Trophoblast cell (in vitro differentiated cells and primary cell): ENCODE measurements at regions not wholly inside any gene's neighbourhood (a gene's known extent, or its start where the extent isn't known, plus 50 kb on each side); places are given as distances from the start of the nearest gene placed in this dataset.
"Not testable (repeated sequence)": the region's sequence is repeated elsewhere in the genome, so short reads cannot be mapped to it uniquely, and the experiment has no call there.

Source experiments
- DNase-seq, 2 donors: peaks; one replicate each; pipeline ENCODE4 v3.0.0-alpha.2; 2016
- H2AFZ ChIP-seq: 2 replicates; pipeline ENCODE4 v1.6.1; 2013; ENCODE audit warnings: low read length, moderate library complexity, mild to moderate bottlenecking; ENCODE audit not compliant: insufficient read depth, poor library complexity
- H2AK5ac ChIP-seq: 2 replicates; pipeline ENCODE4 v1.6.1; 2013; ENCODE audit warnings: mild to moderate bottlenecking, low read length
- H2BK120ac ChIP-seq: 2 replicates; pipeline ENCODE4 v1.6.1; 2013; ENCODE audit warnings: low read length, mild to moderate bottlenecking, moderate library complexity; ENCODE audit not compliant: insufficient read depth, poor library complexity
- H2BK12ac ChIP-seq: 2 replicates; pipeline ENCODE4 v1.6.1; 2013; ENCODE audit warnings: mild to moderate bottlenecking, low read length, moderate library complexity
- H2BK5ac ChIP-seq: 2 replicates; pipeline ENCODE4 v1.6.1; 2013; ENCODE audit warnings: low read length, low read depth, moderate library complexity, mild to moderate bottlenecking; ENCODE audit not compliant: poor library complexity
- H3K14ac ChIP-seq: 2 replicates; pipeline ENCODE4 v1.6.1; 2013; ENCODE audit warnings: mild to moderate bottlenecking, low read length
- H3K18ac ChIP-seq: 2 replicates; pipeline ENCODE4 v1.6.1; 2013; ENCODE audit warnings: mild to moderate bottlenecking, low read length
- H3K23ac ChIP-seq: 2 replicates; pipeline ENCODE4 v1.6.1; 2013; ENCODE audit warnings: low read length
- H3K27ac ChIP-seq: 2 replicates; pipeline ENCODE4 v1.5.1; 2013; ENCODE audit warnings: low read depth, mild to moderate bottlenecking, inconsistent platforms, low read length, moderate library complexity
- H3K27me3 ChIP-seq: 2 replicates; pipeline ENCODE4 v1.6.1; 2013; ENCODE audit warnings: inconsistent platforms, mild to moderate bottlenecking, low read length, moderate library complexity; ENCODE audit not compliant: insufficient read depth
- H3K36me3 ChIP-seq, 2 experiments: 1 replicate in 1 of 2; 2 replicates in 1 of 2; pipeline ENCODE4 v1.6.1; 2013; ENCODE audit warnings: low read length in 2 of 2, mild to moderate bottlenecking in 2 of 2, moderate library complexity in 1 of 2; ENCODE audit not compliant: insufficient read depth in 2 of 2, control insufficient read depth in 1 of 2
- H3K4ac ChIP-seq: 2 replicates; pipeline ENCODE4 v1.6.1; 2013; ENCODE audit warnings: low read depth, mild to moderate bottlenecking, low read length, moderate library complexity
- H3K4me1 ChIP-seq, 2 experiments: 1 replicate in 1 of 2; 2 replicates in 1 of 2; pipeline ENCODE4 v1.6.1; 2013; ENCODE audit warnings: low read length in 2 of 2, mild to moderate bottlenecking in 2 of 2, moderate library complexity in 1 of 2; ENCODE audit not compliant: insufficient read depth in 2 of 2, control insufficient read depth in 1 of 2
- H3K4me2 ChIP-seq: 2 replicates; pipeline ENCODE4 v1.6.1; 2013; ENCODE audit warnings: inconsistent platforms, mild to moderate bottlenecking, low read length, moderate library complexity
- H3K4me3 ChIP-seq: 2 replicates; pipeline ENCODE4 v1.5.1; 2013; ENCODE audit warnings: mild to moderate bottlenecking, low read depth, low read length, inconsistent platforms
- H3K79me1 ChIP-seq: one replicate; pipeline ENCODE4 v1.6.1; 2013; ENCODE audit warnings: low read length
- H3K79me2 ChIP-seq: 2 replicates; pipeline ENCODE4 v1.6.1; 2013; ENCODE audit warnings: low read length, mild to moderate bottlenecking; ENCODE audit not compliant: control insufficient read depth, insufficient read depth, poor library complexity
- H3K9ac ChIP-seq: 2 replicates; pipeline ENCODE4 v1.6.1; 2013; ENCODE audit warnings: mild to moderate bottlenecking, low read length
- H3K9me3 ChIP-seq: 2 replicates; pipeline ENCODE4 v1.6.1; 2013; ENCODE audit warnings: low read depth, mild to moderate bottlenecking, control low read depth, inconsistent platforms, low read length; ENCODE audit not compliant: insufficient read depth
- H4K12ac ChIP-seq: 2 replicates; pipeline ENCODE4 v1.6.1; 2013; ENCODE audit warnings: low read depth, mild to moderate bottlenecking, low read length, moderate library complexity
- H4K8ac ChIP-seq: 2 replicates; pipeline ENCODE4 v1.6.1; 2013; ENCODE audit warnings: low read depth, mild to moderate bottlenecking, low read length, moderate library complexity
- H4K91ac ChIP-seq: one replicate; pipeline ENCODE4 v1.6.1; 2013; ENCODE audit warnings: low read depth, mild to moderate bottlenecking, low read length, moderate library complexity
- WGBS: extraction: QIAGEN DNeasy Blood & Tissue Kit; methylation state at CpG from one replicate; pipeline ENCODE4 v1.1.7; 2013; ENCODE audit warnings: missing lambda C conversion rate; ENCODE audit not compliant: insufficient read length, insufficient coverage; ENCODE audit errors: extremely low coverage; 5-methylcytosine and 5-hydroxymethylcytosine counted together

DNA sequence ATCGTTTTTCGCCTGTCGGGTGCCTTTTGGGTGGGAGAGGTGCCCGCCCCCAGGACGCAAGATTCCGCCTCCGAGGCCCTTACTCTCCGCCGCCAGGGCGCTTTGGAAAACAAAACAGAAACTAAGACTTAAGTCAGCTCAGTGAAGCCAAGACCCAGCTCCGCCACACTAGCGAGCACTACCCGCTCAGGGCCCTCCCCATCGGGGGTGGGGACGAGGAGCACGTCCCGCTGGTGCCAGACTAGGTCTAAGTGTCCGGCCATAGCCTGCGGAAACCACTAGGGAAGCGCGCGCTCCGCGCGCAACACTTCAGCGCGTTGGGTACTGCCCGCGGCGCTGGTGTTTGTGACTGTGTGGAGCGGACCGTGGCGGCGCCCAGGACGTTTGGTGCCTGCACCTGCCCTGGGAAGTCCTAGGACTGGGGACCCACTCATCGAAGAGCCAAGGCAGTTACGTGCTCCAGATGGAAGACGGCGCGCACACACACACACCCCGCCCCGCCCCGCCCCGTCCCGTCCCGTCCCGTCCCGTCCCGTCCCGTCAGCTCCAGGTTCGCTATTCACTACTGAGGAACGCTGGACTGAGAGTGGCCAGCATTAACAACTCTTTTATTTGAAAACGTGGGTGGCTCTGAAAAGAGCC lies 57.6 kb upstream of the BOLA1 start:
- not testable (repeated sequence) for H2AFZ ChIP-seq, H2BK120ac ChIP-seq, H2BK5ac ChIP-seq, H3K9ac ChIP-seq, H3K14ac ChIP-seq, H3K4ac ChIP-seq, H3K4me3 ChIP-seq, H3K4me2 ChIP-seq, H2AK5ac ChIP-seq, H4K91ac ChIP-seq, H3K79me1 ChIP-seq, H3K9me3 ChIP-seq, H2BK12ac ChIP-seq, H3K27me3 ChIP-seq, DNase-seq, H3K27ac ChIP-seq, H3K4me1 ChIP-seq, H4K8ac ChIP-seq, H4K12ac ChIP-seq, H3K23ac ChIP-seq, H3K18ac ChIP-seq, H3K36me3 ChIP-seq, H3K79me2 ChIP-seq
- no CpG with 5 or more reads among the region's 53 CpGs for WGBS

DNA sequence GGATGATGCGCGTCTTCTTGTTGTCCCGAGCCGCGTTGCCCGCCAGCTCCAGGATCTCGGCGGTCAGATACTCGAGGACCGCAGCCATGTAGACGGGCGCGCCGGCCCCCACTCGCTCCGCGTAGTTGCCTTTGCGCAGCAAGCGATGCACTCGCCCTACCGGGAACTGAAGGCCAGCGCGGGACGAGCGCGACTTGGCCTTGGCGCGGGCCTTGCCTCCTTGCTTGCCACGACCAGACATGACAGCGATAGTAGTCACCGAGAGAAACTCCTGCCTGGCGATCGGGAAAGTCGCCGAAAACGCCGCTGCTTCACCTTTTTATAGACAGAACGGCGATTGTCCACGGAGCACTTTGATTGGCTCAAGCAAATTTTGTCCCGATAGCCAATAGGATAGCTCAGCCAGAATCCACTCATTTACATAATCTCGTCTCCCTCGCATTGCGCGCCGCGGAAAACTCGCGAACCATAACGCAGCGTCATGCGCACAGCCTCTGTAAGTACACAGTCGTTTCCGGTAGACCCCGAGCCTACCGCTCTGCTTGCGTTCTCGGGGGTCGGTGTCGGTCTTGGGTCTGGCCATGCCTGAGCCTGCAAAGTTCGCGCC lies 56.8 kb upstream of the BOLA1 start:
- not testable (repeated sequence) for H4K12ac ChIP-seq, H3K4ac ChIP-seq

DNA sequence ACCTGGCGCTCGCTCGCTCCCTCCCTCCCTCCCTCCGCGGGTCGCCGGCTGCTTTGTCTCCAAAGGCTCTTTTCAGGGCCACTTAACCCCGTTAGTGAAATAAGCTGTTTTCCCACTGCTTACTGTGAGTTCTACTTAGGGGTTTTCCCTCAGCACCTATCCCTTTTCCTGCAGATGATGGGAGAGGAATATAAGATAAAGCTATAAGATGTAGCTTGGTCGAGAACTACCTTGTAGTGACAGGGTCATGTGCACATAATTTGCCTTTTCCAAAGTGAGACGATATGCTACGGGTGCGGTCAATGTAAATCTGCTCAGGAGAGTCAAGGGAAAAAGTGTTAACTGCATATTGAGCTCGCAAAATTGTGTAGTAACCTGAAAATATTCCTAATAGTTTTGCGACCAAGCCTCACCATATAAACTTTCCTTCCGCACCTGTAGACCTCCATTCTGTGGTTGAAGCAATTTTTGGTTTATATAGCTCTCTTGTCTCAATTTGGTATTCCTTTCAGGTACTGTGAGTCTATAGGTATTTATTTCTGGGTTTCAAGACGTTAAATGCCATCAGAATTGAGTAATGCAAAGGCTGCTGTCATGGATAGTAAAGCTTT lies 55.8 kb upstream of the BOLA1 start:
- no peaks in the 10 kb centered on the region for H3K4me1 ChIP-seq
- H3K4me2 ChIP-seq, result peak overlapping the region; percentile 82
- no peak overlapping the region for H2BK5ac ChIP-seq
- DNase-seq, result peak in 1 of 2 donors; percentile 27
- H3K18ac ChIP-seq, result no peak overlapping the region
- WGBS, result no CpG with 5 or more reads among the region's 16 CpGs
- H3K27ac ChIP-seq, result peak overlapping the region; percentile 21
- peak overlapping the region; percentile 73 for H3K9ac ChIP-seq
- no peak overlapping the region for H2BK12ac ChIP-seq
- no peak overlapping the region for H2AK5ac ChIP-seq
- H3K79me2 ChIP-seq, result peaks cover 1% of the 10 kb centered on the region
- H4K8ac ChIP-seq, result no peak overlapping the region
- H3K4me3 ChIP-seq, result peak overlapping the region; percentile 61
- no peaks in the 10 kb centered on the region for H3K79me1 ChIP-seq
- no peak overlapping the region for H4K91ac ChIP-seq
- peak overlapping the region; percentile 94 for H3K23ac ChIP-seq
- H4K12ac ChIP-seq, result no peak overlapping the region
- no peaks in the 10 kb centered on the region for H3K9me3 ChIP-seq
- H3K27me3 ChIP-seq, result no peaks in the 10 kb centered on the region
- no peaks in the 10 kb centered on the region for H3K36me3 ChIP-seq
- H3K4ac ChIP-seq, result peak overlapping the region; percentile 83
- no peak overlapping the region for H2BK120ac ChIP-seq
- peak overlapping the region; percentile 40 for H3K14ac ChIP-seq
- no peak overlapping the region for H2AFZ ChIP-seq

More for the DNA sequence above, 56.8 kb upstream of the BOLA1 start:
- H4K8ac ChIP-seq, H3K27me3 ChIP-seq, H2AK5ac ChIP-seq, H3K18ac ChIP-seq, H4K91ac ChIP-seq, H3K4me1 ChIP-seq, H2BK12ac ChIP-seq, H2BK120ac ChIP-seq, H3K27ac ChIP-seq, H3K79me1 ChIP-seq, H2AFZ ChIP-seq, H3K9ac ChIP-seq, H3K4me2 ChIP-seq, H2BK5ac ChIP-seq, H3K79me2 ChIP-seq, DNase-seq, H3K36me3 ChIP-seq, H3K4me3 ChIP-seq, H3K14ac ChIP-seq, H3K9me3 ChIP-seq, H3K23ac ChIP-seq: not testable (repeated sequence)
- no CpG with 5 or more reads among the region's 62 CpGs for WGBS

DNA sequence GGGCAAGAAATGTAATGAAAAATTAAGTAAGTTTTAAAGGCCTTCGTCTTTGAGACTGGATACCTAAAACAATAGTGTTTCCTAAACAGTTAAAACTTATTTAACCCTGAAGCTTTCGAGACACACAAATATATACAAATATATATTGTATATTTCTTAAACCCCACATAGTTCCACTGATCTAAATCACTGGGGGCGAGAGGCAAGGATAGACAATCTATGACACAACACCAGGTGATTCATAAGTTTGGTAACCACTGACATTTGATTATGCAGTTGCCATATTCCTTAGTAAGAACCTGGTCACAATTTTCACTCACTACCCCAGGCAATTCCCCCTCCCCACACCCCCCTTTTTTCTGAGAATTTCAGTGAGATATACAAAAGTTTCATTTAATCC lies 55.3 kb upstream of the BOLA1 start:
- WGBS, result no CpG with 5 or more reads among the region's 3 CpGs
- peak in 1 of 2 donors; percentile 55 for DNase-seq
- no peak overlapping the region for H2BK5ac ChIP-seq
- H2AFZ ChIP-seq, result no peak overlapping the region
- H3K79me2 ChIP-seq, result peaks cover 1% of the 10 kb centered on the region
- H4K91ac ChIP-seq, result no peak overlapping the region
- H2AK5ac ChIP-seq, result no peak overlapping the region
- no peak overlapping the region for H3K14ac ChIP-seq
- H2BK120ac ChIP-seq, result no peak overlapping the region
- no peak overlapping the region for H3K4ac ChIP-seq
- no peaks in the 10 kb centered on the region for H3K27me3 ChIP-seq
- no peak overlapping the region for H3K27ac ChIP-seq
- no peak overlapping the region for H3K9ac ChIP-seq
- H3K23ac ChIP-seq, result no peak overlapping the region
- no peak overlapping the region for H4K12ac ChIP-seq
- H2BK12ac ChIP-seq, result no peak overlapping the region
- H4K8ac ChIP-seq, result no peak overlapping the region
- peak overlapping the region; percentile 82 for H3K4me2 ChIP-seq
- no peak overlapping the region for H3K18ac ChIP-seq
- no peaks in the 10 kb centered on the region for H3K79me1 ChIP-seq
- H3K4me1 ChIP-seq, result peaks cover 0 to under 1% of the 10 kb centered on the region in 2 experiments
- H3K9me3 ChIP-seq, result no peaks in the 10 kb centered on the region
- no peaks in the 10 kb centered on the region for H3K36me3 ChIP-seq
- no peak overlapping the region for H3K4me3 ChIP-seq
